Right ventricle myocardium inferior (tissue), 1 donor: ENCODE measurements at regions not wholly inside any gene's neighbourhood (a gene's known extent, or its start where the extent isn't known, plus 50 kb on each side); places are given as distances from the start of the nearest gene placed in this dataset.
A peak's percentile ranks its signal among the peaks of the same experiment; 100 is the strongest.
"Not testable (repeated sequence)": the region's sequence is repeated elsewhere in the genome, so short reads cannot be mapped to it uniquely, and the experiment has no call there.

Source experiments
- ATAC-seq: fragments of 200-7000 bp; cut with Tn5 transposase; one replicate; pipeline ENCODE4 v1.9.1; 2020; ENCODE audit warnings: mild to moderate bottlenecking, moderate library complexity
- DNase-seq: peaks from one replicate; pipeline ENCODE4 v3.0.0; 2021; ENCODE audit errors: missing footprints
- intact Hi-C: fragments of 100-400 bp; cut with DNase I; formaldehyde crosslinking; loops from one replicate; pipeline ENCODE4 v1.11.0; 2022
- donor health status: DM: no; HTN: yes; CAD: no; lungs with severe emphysema.

DNA sequence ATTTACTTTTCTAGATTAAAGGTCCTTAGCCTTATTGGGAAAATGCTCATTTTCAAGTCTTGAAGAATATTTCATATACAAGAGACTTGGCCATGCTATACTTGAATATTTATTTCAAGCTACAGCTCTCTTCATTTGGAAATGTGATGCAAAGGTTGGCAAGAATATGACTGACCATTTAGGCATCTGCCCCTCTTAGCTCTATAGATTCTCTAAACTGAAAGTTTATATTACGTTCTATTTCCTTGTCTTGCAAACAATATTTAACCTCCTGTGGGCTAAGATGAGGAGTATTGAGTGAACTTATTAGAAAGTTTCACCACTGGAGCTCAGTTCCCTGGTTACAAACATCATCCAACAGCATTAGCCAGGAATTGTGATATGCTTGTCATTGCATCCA is 593.1 kb downstream of the MAT2B start:
- ATAC-seq (no peak), DNase-seq (no peak)
- intact Hi-C loops: no loop called here

DNA sequence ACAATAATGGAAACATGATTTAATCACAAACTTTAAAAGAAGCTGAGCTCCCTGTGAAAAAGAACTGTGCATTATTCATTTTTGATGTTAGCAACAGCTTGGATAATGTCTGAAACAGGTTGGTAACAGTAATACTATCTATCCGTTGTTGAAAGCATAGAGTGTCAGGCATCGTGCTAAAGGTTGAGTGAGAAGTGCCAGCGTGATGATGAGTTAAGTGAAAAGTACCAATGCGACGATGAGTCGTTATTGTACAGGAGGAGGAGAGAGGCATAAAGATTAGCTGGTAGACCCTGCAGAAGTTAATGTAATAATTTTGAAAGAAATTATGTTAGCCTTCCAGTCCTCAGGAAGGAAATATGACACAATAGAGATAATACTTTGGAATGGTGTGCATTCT is 593.6 kb downstream of the MAT2B start:
- DNase-seq (no peak), ATAC-seq (no peak)
- intact Hi-C loops: no loop called here

DNA sequence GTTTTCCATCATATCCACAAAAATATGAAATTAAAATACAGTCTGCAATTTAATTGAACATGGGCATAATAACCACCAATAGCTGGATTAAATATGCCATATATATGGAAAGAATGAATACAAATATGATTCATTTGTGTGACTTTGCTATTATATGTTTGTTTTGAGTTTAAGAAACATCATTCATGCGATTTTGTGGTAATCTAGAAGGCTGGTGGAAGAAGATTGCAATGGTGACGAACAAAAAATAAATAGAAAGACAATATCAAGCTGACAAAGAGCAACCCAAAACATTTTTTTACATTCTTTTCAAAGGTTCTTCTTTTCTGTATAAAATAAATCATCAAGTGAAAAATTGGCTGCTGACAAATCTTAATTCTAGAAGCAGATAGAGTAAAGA is 610.0 kb downstream of the MAT2B start:
- ATAC-seq: no peak
- intact Hi-C loops: no loop called here
- no peak for DNase-seq

DNA sequence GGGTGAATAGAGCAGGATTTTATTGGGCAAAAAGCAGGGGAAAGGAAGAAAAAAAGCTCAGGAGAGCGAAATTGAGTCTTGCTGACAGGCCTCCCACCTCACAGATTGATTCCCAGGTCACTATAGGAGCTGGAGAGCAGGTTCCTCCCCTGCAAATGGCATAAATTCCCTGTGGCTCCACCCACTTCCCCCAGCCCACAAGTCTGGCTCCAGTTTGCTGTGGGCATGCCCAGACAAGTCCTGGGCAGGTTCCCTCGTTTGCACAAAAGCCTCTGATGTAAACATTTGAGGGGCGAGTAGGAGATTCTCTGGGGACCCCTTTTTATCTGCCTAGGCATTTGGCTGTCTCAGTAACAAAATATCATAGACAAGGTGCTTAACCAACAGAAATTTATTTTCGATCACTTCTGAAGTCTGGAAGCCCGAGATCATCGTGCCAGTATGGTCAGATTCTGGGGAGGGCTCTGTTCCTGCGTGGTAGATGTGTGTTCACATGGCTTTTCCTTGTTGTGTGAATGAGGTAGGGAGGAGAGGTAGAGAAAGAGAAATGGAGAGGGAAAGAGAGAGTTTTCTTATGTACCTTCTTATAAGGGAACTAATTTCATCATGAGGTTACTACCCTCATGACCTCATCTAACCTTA is 614.5 kb downstream of the MAT2B start:
- intact Hi-C loops: no loop called here
- DNase-seq: no peak
- no peak for ATAC-seq

DNA sequence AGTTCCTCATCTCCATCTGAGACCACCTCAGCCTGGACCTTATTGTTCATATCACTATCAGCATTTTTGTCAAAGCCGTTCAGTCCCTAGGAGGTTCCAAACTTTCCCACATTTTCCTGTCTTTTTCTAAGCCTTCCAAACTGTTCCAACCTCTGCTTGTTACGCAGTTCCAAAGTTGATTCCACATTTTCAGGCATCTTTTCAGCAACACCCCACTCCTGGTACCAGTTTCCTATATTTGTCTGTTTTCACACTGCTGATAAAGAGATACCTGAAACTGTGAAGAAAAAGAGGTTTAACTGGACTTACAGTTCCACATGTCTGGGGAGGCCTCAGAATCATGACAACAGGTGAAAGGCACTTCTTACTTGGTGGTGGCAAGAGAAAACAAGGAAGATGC is 622.1 kb downstream of the MAT2B start:
- no peak for ATAC-seq
- no peak for DNase-seq
- intact Hi-C loops: no loop called here

DNA sequence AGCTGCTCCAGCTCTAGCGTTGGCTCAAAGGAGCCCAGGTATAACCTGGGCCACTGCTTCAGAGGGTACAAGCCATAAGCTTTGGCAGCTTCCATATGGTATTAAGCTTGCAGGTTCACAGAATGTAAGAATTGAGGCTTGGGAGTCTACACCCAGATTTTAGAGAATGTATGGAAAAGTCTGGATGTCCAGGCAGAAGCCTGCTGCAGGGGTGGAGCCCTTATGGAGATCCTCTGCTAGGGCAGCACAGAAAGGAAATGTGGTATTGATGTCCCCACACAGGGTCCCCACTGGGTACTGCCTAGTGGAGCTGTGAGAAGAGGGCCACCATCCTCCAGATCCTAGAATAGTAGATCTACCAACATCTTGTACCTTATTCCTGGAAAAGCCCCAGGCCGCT is 626.9 kb downstream of the MAT2B start:
- intact Hi-C loops: no loop called here

DNA sequence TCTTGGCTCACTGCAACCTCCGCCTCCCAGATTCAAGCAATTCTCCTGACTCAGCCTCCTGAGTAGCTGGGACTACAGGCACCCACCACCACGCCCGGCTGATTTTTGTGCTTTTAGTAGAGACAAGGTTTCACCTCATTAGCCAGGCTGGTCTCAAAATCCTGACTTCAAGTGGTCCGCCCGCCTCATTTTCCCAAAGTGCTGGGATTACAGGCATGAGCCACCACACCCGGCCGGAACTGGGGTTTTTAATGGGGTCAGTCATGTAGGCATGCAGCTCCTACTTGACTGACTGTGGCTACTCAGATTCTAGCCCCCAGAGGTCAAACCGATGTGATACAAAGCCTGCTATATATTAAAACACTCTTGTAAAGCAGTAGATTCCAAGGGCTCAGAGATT is 631.7 kb downstream of the MAT2B start:
- ATAC-seq: no peak
- intact Hi-C loops: no loop called here

More for the DNA sequence above, 626.9 kb downstream of the MAT2B start:
- no peak for ATAC-seq
- no peak for DNase-seq

DNA sequence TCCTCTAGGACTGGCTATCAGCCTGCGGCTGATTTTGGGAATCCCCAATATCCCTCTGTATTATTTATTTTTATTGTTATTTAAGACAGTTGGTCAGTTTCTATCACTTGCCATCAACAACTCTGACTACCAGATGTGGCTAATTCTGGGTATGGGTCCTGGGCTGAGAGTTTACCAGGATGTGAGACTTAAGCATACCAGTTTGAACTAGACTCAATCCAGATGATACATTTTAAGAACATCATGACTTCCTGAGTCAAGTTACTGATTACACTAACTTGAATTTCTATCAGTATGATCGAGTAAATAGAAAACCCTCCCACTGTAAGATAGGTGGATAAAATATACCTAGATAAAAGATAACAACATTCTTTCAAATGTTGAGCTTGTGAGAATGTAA is 634.0 kb downstream of the MAT2B start:
- no peak for DNase-seq
- no peak for ATAC-seq
- intact Hi-C loops: no loop called here

More for the DNA sequence above, 631.7 kb downstream of the MAT2B start:
- DNase-seq: peak; percentile 58

DNA sequence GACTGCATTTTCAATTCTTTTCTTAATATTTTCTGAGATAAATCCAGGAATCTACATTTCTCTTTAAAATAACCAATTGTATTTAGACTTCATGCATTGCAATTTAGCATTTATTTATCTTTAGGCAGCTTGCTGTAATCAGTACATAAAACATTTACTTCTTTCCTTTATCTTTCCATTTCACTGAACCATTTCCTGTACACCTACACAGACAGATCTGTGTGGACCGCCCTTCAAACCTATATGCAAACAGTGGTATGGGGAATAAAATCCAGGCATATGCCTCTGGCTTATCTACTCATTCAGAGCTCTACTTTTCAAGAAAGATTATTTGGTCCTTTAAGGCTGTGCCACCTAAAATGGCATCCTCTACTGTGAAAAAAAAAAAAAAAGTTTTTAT is 640.0 kb downstream of the MAT2B start:
- ATAC-seq (no peak), DNase-seq (no peak)

DNA sequence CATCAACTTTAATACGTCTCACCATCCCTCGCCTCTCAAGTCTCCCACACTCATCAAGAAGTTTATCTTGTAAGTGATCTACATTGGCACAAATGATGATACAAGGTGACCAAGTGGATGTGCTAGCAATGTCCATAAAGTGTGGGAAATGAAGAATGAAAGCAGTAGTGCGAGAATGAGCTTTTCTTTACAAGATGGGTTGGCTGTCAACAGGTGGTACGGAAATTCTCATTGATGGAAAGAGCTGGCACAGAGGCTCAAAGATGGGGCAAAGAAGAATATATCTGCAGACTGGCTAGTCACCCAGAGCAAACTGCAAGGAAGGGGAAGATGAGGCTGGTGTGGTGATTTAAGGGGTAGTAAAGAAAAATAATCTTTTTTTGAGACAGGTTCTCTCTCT is 640.8 kb downstream of the MAT2B start:
- DNase-seq (no peak), ATAC-seq (no peak)
- intact Hi-C loops: no loop called here

More for the DNA sequence above, 640.0 kb downstream of the MAT2B start:
- intact Hi-C loops: no loop called here

DNA sequence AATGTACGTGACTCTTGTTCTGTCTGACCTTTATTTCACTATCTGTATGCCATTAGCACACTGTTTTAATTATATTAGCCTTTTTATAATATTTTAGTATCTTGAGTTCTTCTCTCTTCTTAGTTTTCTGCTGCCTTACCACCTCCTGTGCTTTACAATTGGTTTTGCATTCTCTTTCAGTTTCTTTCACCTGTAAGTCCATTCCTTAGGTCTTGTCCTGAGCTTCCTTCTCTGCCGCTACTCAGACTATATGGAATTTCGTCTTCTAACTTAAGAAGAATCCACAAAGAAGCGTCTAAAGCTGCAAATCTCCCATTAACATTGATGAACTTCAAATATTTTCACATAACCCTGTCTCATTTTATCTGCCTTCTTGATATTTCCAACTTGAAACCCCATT is 642.9 kb downstream of the MAT2B start:
- ATAC-seq (no peak), DNase-seq (no peak)
- intact Hi-C loops: no loop called here

DNA sequence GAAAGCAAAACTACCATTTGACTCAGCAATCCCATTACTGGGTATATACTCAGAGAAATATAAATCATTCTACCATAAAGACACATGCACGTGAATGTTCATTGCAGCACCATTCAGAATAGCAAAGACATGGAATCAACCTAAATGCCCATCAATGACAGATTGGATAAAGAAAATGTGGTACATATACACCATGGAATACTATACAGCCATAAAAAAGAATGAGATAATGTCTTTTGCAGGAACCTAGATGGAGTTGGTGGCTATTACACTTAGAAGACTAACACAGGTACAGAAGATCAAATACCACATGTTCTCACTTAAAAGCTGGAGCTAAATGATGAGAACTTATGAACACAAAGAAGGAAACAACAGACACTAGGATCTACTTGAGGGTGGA is 647.1 kb downstream of the MAT2B start:
- ATAC-seq, intact Hi-C loops, DNase-seq: not testable (repeated sequence)

DNA sequence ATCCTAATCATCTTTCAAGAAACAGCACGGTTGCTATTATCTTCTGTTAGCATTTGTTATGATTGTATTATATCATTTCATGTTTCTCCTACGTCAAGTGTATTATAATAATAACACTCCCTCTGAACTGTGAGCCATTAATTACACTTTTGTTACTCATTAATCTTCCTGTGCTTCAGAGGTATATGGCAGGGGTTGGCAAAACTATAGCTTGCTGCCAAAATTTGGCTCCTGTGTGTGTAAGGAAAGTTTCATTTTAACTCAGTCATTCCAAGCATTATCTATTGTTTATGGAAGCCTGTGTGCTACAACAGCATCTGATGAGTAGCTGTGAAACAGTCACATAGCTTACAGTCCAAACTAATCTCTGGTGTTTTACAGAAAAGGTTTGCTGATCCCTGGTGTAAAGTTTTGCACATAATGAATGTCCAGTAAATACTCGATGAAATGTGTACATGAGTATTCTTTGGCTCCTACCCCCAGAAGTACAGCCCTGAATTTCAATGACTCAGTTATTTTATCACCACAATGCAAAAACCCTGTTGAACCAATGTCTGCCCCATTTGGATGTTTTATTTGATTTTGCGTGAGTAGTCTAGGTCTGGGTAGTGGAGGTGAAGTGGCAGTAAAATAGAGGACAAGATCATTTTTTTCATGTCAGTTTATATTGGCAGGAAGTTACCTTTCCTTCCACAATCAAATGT is 648.2 kb downstream of the MAT2B start:
- intact Hi-C loops: no loop called here
- DNase-seq: no peak
- no peak for ATAC-seq

DNA sequence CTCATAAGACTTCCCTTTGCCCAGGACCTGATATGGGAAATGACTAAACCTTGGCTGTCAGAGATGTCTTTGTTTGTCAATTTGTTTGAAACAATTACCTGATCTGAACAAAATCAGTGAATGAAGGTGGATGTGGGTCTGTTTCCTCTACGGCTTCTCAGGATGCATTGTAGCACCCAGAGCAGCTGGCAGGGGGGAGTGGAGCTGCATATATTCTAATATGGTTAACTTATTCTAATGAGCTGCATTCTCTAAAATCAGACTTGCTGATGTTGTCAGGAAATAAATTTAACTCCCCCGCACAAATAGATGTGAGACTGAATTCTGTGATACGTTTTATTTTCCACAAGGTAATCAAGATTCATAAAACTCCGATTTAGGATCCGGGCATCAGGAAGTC is 665.4 kb downstream of the MAT2B start:
- ATAC-seq (no peak), DNase-seq (no peak)
- intact Hi-C loops: no loop called here

DNA sequence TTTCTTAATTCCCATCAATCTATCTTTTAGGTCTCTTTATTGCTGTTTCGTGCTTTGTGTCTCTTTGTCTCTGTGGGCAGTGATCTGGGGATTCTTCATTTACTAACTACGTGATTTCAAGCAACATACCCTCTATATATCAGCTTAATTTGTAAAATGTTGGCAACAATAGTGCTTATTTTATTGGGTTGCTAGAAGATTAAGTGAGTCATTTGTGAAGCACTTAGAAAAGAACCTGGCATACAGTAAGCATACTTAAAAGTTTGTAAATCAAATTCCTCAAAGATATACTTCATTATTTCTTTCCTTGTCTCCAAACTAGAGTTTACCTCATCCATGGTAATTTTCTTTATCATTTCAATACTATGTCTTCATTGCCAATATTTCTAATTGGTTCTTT is 669.7 kb downstream of the MAT2B start:
- no peak for DNase-seq
- intact Hi-C loops: no loop called here
- no peak for ATAC-seq

DNA sequence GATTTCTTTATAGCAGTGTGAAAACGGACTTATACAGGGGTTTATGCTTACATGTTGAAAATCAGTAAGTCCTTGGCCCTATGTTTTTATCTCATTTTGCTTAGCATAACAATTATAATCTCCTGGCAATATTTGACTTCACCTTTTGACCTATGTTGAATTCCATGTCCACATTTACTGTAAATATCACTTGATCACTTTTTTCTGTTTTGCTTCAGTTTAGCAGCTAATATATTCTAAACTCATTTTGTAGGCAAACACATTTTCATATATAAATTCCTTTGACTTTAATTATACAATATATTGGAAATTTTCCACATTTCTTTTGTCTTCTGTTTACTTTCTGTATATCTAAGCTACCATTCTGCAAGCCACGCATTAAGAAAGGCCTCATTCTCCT is 674.0 kb downstream of the MAT2B start:
- no peak for ATAC-seq
- DNase-seq: no peak
- intact Hi-C loops: no loop called here

DNA sequence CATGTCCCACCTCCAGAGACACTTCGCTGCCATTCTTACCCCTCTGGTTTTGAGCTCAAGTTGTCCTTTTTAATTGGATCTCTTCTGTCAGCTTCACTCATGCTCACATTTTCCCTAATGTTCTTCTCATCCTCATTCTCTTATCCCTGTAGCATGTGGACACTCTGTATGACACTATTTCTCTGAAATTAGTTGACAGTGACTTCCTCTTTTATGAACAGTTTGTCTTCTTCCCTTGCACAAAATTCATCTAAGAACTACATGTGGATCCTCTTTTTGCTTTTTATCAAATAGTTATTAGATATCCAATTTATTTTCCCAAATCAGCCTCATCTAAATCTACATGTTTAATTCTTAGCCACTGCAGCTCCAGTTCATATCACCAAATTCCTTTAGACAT is 676.2 kb downstream of the MAT2B start:
- intact Hi-C loops: no loop called here

DNA sequence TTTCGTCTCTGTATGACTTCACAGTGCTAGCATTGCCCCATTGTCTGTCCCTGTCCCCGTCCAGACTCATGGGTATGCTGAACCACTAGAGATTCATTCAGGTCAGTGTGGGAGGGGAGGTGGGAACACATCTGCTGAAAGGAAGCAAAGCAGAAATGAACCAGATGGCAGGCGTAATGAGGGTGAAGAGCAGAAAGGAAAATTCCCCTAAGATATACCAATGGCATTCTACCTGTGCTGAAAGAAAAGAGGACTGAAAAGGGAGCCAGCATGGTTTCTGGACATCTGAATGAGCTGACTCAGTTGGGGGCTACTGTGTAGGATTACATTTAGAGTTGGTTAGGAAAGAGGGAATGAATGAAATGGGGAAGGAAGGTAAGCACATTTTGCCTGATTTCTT is 678.7 kb downstream of the MAT2B start:
- intact Hi-C loops: no loop called here
- ATAC-seq (no peak), DNase-seq (no peak)

More for the DNA sequence above, 676.2 kb downstream of the MAT2B start:
- no peak for DNase-seq
- no peak for ATAC-seq

DNA sequence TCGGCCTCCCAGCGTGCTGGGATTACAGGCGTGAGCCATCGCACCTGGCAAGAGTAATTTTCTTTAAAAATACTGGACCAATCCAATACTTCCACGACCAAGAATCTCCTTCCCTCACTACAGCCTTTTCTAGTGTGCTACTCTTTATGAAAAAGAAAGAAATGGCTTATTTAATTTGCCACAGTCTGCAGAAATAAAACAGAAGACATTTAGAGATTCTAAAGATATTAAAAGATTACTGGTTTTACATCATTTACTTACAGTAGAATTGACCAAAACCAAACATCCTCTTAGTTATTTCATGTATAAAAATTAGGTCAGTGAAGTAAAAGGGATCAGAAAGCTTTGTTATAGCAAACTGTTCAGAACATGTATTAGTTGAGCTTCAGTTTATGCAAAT is 679.6 kb downstream of the MAT2B start:
- DNase-seq (no peak), ATAC-seq (no peak)
- intact Hi-C loops: no loop called here

DNA sequence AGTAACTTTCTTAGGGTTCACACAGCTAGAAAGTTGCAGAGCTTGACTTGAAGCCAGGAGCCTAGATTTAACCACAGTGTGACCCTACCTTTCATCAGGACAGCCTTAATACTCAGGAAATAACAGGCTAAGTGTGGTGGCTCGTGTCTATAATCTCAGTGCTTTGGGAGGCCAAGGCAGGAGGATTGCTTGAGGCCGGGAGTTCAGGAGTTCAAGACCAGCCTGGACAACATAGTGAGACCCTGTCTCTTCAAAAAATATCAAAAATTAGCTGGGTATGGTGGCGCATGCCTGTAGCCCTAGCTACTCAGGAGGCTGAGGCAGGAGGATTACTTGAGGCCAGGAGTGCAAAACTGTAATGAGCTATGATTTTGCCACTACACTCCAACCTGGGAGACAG is 681.1 kb downstream of the MAT2B start:
- intact Hi-C loops: no loop called here

DNA sequence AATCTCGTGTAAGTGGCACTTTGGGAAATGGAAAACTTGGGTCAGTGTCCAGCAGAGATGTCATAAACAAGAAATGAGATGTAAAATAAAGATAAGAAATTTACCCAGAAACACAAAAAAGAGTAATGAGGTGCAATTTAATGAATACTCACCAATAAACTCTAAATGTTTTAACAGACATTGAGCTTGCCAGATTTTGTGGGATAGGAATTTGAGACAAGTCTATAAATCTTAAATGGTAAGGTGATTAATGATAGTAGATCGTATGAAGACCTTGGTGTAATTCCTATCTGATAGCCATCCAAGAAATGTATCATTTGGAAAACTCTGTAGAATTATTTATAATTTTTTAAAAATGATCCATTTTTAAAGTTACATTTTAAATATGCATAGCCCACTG is 682.4 kb downstream of the MAT2B start:
- intact Hi-C loops: no loop called here
- no peak for ATAC-seq
- DNase-seq: no peak

More for the DNA sequence above, 681.1 kb downstream of the MAT2B start:
- no peak for ATAC-seq
- no peak for DNase-seq
